HG02642 (cell line): ENCODE measurements at regions not wholly inside any gene's neighbourhood (a gene's known extent, or its start where the extent isn't known, plus 50 kb on each side); places are given as distances from the start of the nearest gene placed in this dataset.

Experiments used
- ATAC-seq: cut with Tn5 transposase; IDR thresholded peaks from one replicate; pipeline ENCODE4 v1.9.1; 2021; ENCODE audit warnings: mild to moderate bottlenecking; ENCODE audit not compliant: unreplicated experiment, poor library complexity

- ATAC-seq, result no peak
Observed at GRCh38 chr22:48874956-48875355, 952.7 kb downstream of the BRD1 start.

GRCh38 chr22:48873191-48873520, 954.5 kb downstream of the BRD1 start:
- ATAC-seq, result no peak

GRCh38 chr22:48872271-48873190, 955.1 kb downstream of the BRD1 start:
- ATAC-seq, result no peak

GRCh38 chr22:48871176-48871840, 956.4 kb downstream of the BRD1 start:
- ATAC-seq, result no peak

GRCh38 chr22:48870436-48870835, 957.2 kb downstream of the BRD1 start:
- no peak for ATAC-seq

GRCh38 chr22:48869788-48870187, 957.9 kb downstream of the BRD1 start:
- ATAC-seq, result no peak

GRCh38 chr22:48869161-48869560, 958.5 kb downstream of the BRD1 start:
- no peak for ATAC-seq

GRCh38 chr22:48868554-48868953, 959.1 kb downstream of the BRD1 start:
- ATAC-seq, result no peak

- ATAC-seq, result no peak
Observed at GRCh38 chr22:48867891-48868290, 959.8 kb downstream of the BRD1 start.

- no peak for ATAC-seq
Observed at GRCh38 chr22:48866906-48867681, 960.6 kb downstream of the BRD1 start.

GRCh38 chr22:48864748-48865147, 962.9 kb downstream of the BRD1 start:
- no peak for ATAC-seq

- no peak for ATAC-seq
Observed at GRCh38 chr22:48863965-48864528, 963.6 kb downstream of the BRD1 start.

GRCh38 chr22:48860557-48860956, 967.1 kb downstream of the BRD1 start:
- no peak for ATAC-seq

GRCh38 chr22:48858856-48859255, 968.8 kb downstream of the BRD1 start:
- no peak for ATAC-seq

GRCh38 chr22:48858121-48858520, 969.6 kb downstream of the BRD1 start:
- no peak for ATAC-seq

- no peak for ATAC-seq
Observed at GRCh38 chr22:48857202-48857805, 970.4 kb downstream of the BRD1 start.

GRCh38 chr22:48856308-48856615, 971.4 kb downstream of the BRD1 start:
- no peak for ATAC-seq

- ATAC-seq, result no peak
Observed at GRCh38 chr22:48855593-48856307, 971.9 kb downstream of the BRD1 start.

- ATAC-seq, result no peak
Observed at GRCh38 chr22:48855013-48855412, 972.7 kb downstream of the BRD1 start.
